HepG2 (cell line): ENCODE measurements at regions not wholly inside any gene's neighbourhood (a gene's known extent, or its start where the extent isn't known, plus 50 kb on each side); places are given as distances from the start of the nearest gene placed in this dataset.
A peak's percentile ranks its signal among the peaks of the same experiment; 100 is the strongest.

Experiments
- MED1 ChIP-seq: sonication (generic); formaldehyde crosslinking; IDR thresholded peaks from 2 replicates; pipeline ENCODE4 v1.4.0; 2020; ENCODE audit warnings: missing genetic modification reagents
- SMARCE1 ChIP-seq: fragments of 450-650 bp; IDR thresholded peaks from 2 replicates; pipeline ENCODE4 v1.6.1; 2017; ENCODE audit warnings: borderline replicate concordance
- ZC3H13 ChIP-seq: sonication (generic); formaldehyde crosslinking; IDR thresholded peaks from 2 replicates; pipeline ENCODE4 v1.8.1; 2023; ENCODE audit warnings: mild to moderate bottlenecking, missing genetic modification reagents, moderate library complexity
- ZNF24 ChIP-seq: fragments of 450-650 bp; IDR thresholded peaks from 2 replicates; pipeline ENCODE4 v1.6.1; 2017; ENCODE audit warnings: antibody characterized with exemption, mild to moderate bottlenecking
- ZNF451 ChIP-seq: sonication (generic); formaldehyde crosslinking; IDR thresholded peaks from 2 replicates; pipeline ENCODE4 v1.5.0; 2020; ENCODE audit warnings: mild to moderate bottlenecking, missing genetic modification reagents
- ZNF737 ChIP-seq: sonication (generic); formaldehyde crosslinking; IDR thresholded peaks from 2 replicates; pipeline ENCODE4 v1.5.0; 2020; ENCODE audit warnings: missing genetic modification reagents, mild to moderate bottlenecking, borderline replicate concordance
- TF ChIP-seq, protein P1 (sequence below): sonication (generic); formaldehyde crosslinking; IDR thresholded peaks from 2 replicates; pipeline ENCODE4 v1.9.0; 2022; ENCODE audit warnings: low read depth, missing genetic modification reagents
- TF ChIP-seq, protein P2 (sequence below), 2 experiments: fragments of 450-650 bp in 1 of 2; sonication (generic) in 1 of 2; formaldehyde crosslinking; IDR thresholded peaks; 2 replicates each; pipeline versions ENCODE4 v1.5.0 to v1.8.0; 2020 to 2022; ENCODE audit warnings: mild to moderate bottlenecking in 1 of 2, missing genetic modification reagents in 1 of 2
- TF ChIP-seq, protein P3 (sequence below): sonication (generic); formaldehyde crosslinking; IDR thresholded peaks from 2 replicates; pipeline ENCODE4 v1.4.0; 2020; ENCODE audit warnings: missing genetic modification reagents
- TF ChIP-seq, protein P4 (sequence below): sonication (generic); formaldehyde crosslinking; IDR thresholded peaks from 2 replicates; pipeline ENCODE4 v1.4.0; 2020; ENCODE audit warnings: missing genetic modification reagents, borderline replicate concordance
- TF ChIP-seq, protein P5 (sequence below): sonication (generic); formaldehyde crosslinking; IDR thresholded peaks from 2 replicates; pipeline ENCODE4 v1.4.0; 2020; ENCODE audit warnings: missing genetic modification reagents
- TF ChIP-seq, protein P6 (sequence below): IDR thresholded peaks from 2 replicates; pipeline ENCODE4 v1.6.1; 2016; ENCODE audit warnings: low read depth, control low read depth
- TF ChIP-seq, protein P7 (sequence below): sonication (generic); formaldehyde crosslinking; IDR thresholded peaks from 2 replicates; pipeline ENCODE4 v1.8.0; 2022; ENCODE audit warnings: missing genetic modification reagents, mild to moderate bottlenecking, moderate library complexity, borderline replicate concordance
- TF ChIP-seq, protein P8 (sequence below): sonication (generic); formaldehyde crosslinking; conservative IDR thresholded peaks from 2 replicates; pipeline ENCODE4 v1.4.0; 2020; ENCODE audit warnings: missing genetic modification reagents

DNA sequence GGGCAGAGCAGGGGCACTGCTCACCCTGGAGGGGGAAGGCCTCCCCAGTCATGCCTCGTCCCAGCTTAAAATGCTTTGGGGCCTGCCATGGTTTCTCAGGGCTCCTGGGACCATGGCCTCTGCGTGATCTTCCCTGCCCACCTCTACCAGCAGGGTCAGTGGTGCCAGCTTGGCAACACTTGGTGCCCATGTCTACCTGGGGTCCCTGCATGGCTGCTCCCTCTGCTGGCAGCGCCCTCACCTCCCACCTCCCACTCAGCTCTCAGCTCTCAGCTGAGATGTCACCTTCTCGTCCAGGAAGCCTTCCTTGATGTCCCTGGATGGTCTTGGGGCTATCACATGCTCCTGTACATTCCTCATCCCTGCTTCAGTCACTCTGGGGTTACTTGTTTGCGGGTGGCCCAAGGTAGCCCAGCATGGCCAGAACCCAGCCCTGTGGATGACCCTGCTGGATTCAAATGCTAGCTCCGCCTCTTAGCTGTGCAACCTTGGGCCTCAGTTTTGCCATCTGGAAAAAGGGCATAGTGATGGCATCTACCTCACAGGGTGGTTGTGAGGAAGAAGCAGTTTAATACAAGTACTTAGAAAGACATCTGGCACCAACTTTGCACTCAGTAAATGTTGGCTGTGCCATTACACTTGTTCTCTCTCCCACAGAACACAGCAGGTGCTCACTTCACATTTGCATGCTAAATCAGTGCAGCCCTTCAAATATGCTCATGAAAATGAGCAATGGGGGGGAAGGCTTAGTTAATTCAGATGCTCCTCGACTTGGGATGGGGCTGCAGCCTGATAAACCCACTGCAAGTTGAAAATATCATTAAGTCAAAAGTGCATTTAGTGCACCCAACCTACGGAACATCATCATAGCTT is 53.5 kb upstream of the PTPN1 start (continued):
- TF ChIP-seq, protein P1, sequence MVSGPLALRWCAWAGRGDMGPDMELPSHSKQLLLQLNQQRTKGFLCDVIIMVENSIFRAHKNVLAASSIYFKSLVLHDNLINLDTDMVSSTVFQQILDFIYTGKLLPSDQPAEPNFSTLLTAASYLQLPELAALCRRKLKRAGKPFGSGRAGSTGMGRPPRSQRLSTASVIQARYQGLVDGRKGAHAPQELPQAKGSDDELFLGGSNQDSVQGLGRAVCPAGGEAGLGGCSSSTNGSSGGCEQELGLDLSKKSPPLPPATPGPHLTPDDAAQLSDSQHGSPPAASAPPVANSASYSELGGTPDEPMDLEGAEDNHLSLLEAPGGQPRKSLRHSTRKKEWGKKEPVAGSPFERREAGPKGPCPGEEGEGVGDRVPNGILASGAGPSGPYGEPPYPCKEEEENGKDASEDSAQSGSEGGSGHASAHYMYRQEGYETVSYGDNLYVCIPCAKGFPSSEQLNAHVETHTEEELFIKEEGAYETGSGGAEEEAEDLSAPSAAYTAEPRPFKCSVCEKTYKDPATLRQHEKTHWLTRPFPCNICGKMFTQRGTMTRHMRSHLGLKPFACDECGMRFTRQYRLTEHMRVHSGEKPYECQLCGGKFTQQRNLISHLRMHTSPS (CRISPR knock-in tag) = peak; percentile 99
- TF ChIP-seq ZNF737 (peak; percentile 84; the same call in 1 of the 2 replicates), ZNF451 (CRISPR knock-in tag) (no peak; the same call in 1 of the 2 replicates), ZC3H13 (CRISPR knock-in tag) (no peak; the same call in 1 of the 2 replicates), ZNF24 (no peak), MED1 (0 out of 2 replicates have a peak, but pooled peaks have one; percentile 33), SMARCE1 (no peak)
- TF ChIP-seq, protein P2, sequence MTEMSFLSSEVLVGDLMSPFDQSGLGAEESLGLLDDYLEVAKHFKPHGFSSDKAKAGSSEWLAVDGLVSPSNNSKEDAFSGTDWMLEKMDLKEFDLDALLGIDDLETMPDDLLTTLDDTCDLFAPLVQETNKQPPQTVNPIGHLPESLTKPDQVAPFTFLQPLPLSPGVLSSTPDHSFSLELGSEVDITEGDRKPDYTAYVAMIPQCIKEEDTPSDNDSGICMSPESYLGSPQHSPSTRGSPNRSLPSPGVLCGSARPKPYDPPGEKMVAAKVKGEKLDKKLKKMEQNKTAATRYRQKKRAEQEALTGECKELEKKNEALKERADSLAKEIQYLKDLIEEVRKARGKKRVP (CRISPR knock-in tag; IDR thresholded peaks at IDR 0.05) = no peak
- TF ChIP-seq, protein P3, sequence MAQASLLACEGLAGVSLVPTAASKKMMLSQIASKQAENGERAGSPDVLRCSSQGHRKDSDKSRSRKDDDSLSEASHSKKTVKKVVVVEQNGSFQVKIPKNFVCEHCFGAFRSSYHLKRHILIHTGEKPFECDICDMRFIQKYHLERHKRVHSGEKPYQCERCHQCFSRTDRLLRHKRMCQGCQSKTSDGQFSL (CRISPR knock-in tag) = no peak
- TF ChIP-seq, protein P4, sequence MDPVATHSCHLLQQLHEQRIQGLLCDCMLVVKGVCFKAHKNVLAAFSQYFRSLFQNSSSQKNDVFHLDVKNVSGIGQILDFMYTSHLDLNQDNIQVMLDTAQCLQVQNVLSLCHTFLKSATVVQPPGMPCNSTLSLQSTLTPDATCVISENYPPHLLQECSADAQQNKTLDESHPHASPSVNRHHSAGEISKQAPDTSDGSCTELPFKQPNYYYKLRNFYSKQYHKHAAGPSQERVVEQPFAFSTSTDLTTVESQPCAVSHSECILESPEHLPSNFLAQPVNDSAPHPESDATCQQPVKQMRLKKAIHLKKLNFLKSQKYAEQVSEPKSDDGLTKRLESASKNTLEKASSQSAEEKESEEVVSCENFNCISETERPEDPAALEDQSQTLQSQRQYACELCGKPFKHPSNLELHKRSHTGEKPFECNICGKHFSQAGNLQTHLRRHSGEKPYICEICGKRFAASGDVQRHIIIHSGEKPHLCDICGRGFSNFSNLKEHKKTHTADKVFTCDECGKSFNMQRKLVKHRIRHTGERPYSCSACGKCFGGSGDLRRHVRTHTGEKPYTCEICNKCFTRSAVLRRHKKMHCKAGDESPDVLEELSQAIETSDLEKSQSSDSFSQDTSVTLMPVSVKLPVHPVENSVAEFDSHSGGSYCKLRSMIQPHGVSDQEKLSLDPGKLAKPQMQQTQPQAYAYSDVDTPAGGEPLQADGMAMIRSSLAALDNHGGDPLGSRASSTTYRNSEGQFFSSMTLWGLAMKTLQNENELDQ (CRISPR knock-in tag) = no peak
- TF ChIP-seq, protein P5, sequence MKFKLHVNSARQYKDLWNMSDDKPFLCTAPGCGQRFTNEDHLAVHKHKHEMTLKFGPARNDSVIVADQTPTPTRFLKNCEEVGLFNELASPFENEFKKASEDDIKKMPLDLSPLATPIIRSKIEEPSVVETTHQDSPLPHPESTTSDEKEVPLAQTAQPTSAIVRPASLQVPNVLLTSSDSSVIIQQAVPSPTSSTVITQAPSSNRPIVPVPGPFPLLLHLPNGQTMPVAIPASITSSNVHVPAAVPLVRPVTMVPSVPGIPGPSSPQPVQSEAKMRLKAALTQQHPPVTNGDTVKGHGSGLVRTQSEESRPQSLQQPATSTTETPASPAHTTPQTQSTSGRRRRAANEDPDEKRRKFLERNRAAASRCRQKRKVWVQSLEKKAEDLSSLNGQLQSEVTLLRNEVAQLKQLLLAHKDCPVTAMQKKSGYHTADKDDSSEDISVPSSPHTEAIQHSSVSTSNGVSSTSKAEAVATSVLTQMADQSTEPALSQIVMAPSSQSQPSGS (CRISPR knock-in tag) = 0 out of 2 replicates have a peak, but pooled peaks have one; percentile 26
- TF ChIP-seq, protein P6, sequence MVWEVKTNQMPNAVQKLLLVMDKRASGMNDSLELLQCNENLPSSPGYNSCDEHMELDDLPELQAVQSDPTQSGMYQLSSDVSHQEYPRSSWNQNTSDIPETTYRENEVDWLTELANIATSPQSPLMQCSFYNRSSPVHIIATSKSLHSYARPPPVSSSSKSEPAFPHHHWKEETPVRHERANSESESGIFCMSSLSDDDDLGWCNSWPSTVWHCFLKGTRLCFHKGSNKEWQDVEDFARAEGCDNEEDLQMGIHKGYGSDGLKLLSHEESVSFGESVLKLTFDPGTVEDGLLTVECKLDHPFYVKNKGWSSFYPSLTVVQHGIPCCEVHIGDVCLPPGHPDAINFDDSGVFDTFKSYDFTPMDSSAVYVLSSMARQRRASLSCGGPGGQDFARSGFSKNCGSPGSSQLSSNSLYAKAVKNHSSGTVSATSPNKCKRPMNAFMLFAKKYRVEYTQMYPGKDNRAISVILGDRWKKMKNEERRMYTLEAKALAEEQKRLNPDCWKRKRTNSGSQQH (CRISPR knock-in tag) = no peak
- TF ChIP-seq, protein P7, sequence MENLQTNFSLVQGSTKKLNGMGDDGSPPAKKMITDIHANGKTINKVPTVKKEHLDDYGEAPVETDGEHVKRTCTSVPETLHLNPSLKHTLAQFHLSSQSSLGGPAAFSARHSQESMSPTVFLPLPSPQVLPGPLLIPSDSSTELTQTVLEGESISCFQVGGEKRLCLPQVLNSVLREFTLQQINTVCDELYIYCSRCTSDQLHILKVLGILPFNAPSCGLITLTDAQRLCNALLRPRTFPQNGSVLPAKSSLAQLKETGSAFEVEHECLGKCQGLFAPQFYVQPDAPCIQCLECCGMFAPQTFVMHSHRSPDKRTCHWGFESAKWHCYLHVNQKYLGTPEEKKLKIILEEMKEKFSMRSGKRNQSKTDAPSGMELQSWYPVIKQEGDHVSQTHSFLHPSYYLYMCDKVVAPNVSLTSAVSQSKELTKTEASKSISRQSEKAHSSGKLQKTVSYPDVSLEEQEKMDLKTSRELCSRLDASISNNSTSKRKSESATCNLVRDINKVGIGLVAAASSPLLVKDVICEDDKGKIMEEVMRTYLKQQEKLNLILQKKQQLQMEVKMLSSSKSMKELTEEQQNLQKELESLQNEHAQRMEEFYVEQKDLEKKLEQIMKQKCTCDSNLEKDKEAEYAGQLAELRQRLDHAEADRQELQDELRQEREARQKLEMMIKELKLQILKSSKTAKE = no peak
- TF ChIP-seq, protein P8, sequence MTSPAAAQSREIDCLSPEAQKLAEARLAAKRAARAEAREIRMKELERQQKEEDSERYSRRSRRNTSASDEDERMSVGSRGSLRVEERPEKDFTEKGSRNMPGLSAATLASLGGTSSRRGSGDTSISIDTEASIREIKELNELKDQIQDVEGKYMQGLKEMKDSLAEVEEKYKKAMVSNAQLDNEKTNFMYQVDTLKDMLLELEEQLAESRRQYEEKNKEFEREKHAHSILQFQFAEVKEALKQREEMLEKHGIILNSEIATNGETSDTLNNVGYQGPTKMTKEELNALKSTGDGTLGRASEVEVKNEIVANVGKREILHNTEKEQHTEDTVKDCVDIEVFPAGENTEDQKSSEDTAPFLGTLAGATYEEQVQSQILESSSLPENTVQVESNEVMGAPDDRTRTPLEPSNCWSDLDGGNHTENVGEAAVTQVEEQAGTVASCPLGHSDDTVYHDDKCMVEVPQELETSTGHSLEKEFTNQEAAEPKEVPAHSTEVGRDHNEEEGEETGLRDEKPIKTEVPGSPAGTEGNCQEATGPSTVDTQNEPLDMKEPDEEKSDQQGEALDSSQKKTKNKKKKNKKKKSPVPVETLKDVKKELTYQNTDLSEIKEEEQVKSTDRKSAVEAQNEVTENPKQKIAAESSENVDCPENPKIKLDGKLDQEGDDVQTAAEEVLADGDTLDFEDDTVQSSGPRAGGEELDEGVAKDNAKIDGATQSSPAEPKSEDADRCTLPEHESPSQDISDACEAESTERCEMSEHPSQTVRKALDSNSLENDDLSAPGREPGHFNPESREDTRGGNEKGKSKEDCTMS = no peak
